ENCODE measurements at regions not wholly inside any gene's neighbourhood (a gene's known extent, or its start where the extent isn't known, plus 50 kb on each side); places are given as distances from the start of the nearest gene placed in this dataset.

DNA sequence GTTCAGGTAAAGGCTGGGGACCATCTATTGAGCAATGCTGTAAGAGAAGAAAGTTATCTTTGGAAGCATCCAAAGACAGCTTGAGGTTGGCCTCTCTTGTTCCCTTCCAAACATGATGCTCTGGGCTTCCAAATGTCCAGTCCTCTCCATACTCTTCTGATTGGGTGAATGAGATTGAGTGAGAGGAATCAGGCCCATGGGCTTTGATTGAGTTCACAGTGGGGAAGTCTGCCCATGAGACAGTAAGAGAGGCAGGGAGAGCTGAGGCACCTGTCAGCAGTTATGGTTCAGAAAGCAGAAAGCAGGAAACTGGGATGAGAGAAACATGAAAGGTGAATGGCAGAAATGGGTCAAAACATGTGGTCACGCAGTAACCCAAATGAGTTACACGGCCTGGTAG is 1006.9 kb downstream of the VRK1 start:
- TF ChIP-seq, protein P1, sequence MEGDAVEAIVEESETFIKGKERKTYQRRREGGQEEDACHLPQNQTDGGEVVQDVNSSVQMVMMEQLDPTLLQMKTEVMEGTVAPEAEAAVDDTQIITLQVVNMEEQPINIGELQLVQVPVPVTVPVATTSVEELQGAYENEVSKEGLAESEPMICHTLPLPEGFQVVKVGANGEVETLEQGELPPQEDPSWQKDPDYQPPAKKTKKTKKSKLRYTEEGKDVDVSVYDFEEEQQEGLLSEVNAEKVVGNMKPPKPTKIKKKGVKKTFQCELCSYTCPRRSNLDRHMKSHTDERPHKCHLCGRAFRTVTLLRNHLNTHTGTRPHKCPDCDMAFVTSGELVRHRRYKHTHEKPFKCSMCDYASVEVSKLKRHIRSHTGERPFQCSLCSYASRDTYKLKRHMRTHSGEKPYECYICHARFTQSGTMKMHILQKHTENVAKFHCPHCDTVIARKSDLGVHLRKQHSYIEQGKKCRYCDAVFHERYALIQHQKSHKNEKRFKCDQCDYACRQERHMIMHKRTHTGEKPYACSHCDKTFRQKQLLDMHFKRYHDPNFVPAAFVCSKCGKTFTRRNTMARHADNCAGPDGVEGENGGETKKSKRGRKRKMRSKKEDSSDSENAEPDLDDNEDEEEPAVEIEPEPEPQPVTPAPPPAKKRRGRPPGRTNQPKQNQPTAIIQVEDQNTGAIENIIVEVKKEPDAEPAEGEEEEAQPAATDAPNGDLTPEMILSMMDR (conservative IDR thresholded peaks at IDR 0.05): no peak
- TF ChIP-seq ZFX (IDR thresholded peaks at IDR 0.05): no peak
